Neural cell (in vitro differentiated cells): ENCODE measurements at regions not wholly inside any gene's neighbourhood (a gene's known extent, or its start where the extent isn't known, plus 50 kb on each side); places are given as distances from the start of the nearest gene placed in this dataset.

Source experiments
- H2AFZ ChIP-seq: fragments of 200-600, 300-800 bp; sonication (generic), shearing (Covaris generic); 2 replicates; pipeline ENCODE4 v1.6.0; 2014; ENCODE audit warnings: low read depth, mild to moderate bottlenecking, antibody characterized with exemption, low read length, moderate library complexity
- H3F3A ChIP-seq: fragments of 200-600 bp; shearing (Covaris generic); 2 replicates; pipeline ENCODE4 v1.6.1; 2016; ENCODE audit warnings: mild to moderate bottlenecking, moderate library complexity, mixed read lengths, antibody characterized with exemption, low read length; ENCODE audit not compliant: insufficient read depth, poor library complexity, severe bottlenecking
- H3K27ac ChIP-seq: fragments of 200-600, 300-800 bp; sonication (generic), shearing (Covaris generic); 2 replicates; pipeline ENCODE4 v1.5.1; 2014; ENCODE audit warnings: mild to moderate bottlenecking, low read length, moderate library complexity
- H3K27me3 ChIP-seq: fragments of 300-800, 200-600 bp; sonication (generic), shearing (Covaris generic); 2 replicates; pipeline ENCODE4 v1.6.0; 2014; ENCODE audit warnings: mild to moderate bottlenecking, low read depth, low read length, moderate library complexity; ENCODE audit not compliant: insufficient read depth
- H3K36me3 ChIP-seq: fragments of 300-800, 200-600 bp; sonication (generic), shearing (Covaris generic); 2 replicates; pipeline ENCODE4 v1.5.1; 2014; ENCODE audit warnings: mild to moderate bottlenecking, antibody characterized with exemption, low read length, moderate library complexity; ENCODE audit not compliant: insufficient read depth
- H3K4me2 ChIP-seq: fragments of 300-800, 200-600 bp; sonication (generic), shearing (Covaris generic); 2 replicates; pipeline ENCODE4 v1.6.0; 2014; ENCODE audit warnings: mild to moderate bottlenecking, low read length
- H3K4me3 ChIP-seq: fragments of 300-800, 200-600 bp; sonication (generic), shearing (Covaris generic); 2 replicates; pipeline ENCODE4 v1.5.1; 2014; ENCODE audit warnings: mild to moderate bottlenecking, low read length, moderate library complexity
- H3K79me2 ChIP-seq: fragments of 200-600 bp; shearing (Covaris generic); replicated peaks from 2 replicates; pipeline ENCODE4 v1.6.0; 2014; ENCODE audit warnings: mild to moderate bottlenecking, low read length, moderate library complexity; ENCODE audit not compliant: insufficient read depth
- H3K9ac ChIP-seq: fragments of 300-800, 200-600 bp; sonication (generic), shearing (Covaris generic); 2 replicates; pipeline ENCODE4 v1.6.1; 2016; ENCODE audit warnings: mild to moderate bottlenecking, low read length, mixed read lengths
- H3K9me2 ChIP-seq: fragments of 200-600 bp; shearing (Covaris generic); 2 replicates; pipeline ENCODE4 v1.6.1; 2016; ENCODE audit warnings: mild to moderate bottlenecking, low read length, mixed read lengths; ENCODE audit not compliant: insufficient read depth
- H3K9me3 ChIP-seq: fragments of 200-600, 300-800 bp; sonication (generic), shearing (Covaris generic); 2 replicates; pipeline ENCODE4 v1.6.1; 2016; ENCODE audit warnings: mild to moderate bottlenecking, mixed run types, low read length, moderate library complexity, mixed read lengths
- H4K20me1 ChIP-seq: fragments of 200-600 bp; shearing (Covaris generic); 2 replicates; pipeline ENCODE4 v1.6.1; 2016; ENCODE audit warnings: mild to moderate bottlenecking, mixed run types; ENCODE audit not compliant: insufficient read depth
- EP300 ChIP-seq: fragments of 450-650 bp; conservative IDR thresholded peaks from 2 replicates; pipeline ENCODE4 v1.6.1; 2014; ENCODE audit warnings: antibody characterized with exemption, mild to moderate bottlenecking, moderate library complexity; ENCODE audit not compliant: poor library complexity, severe bottlenecking
- EZH2 ChIP-seq: fragments of 200-600, 300-800 bp; shearing (Covaris generic), sonication (generic); IDR thresholded peaks from 2 replicates; pipeline ENCODE4 v1.6.1; 2014; ENCODE audit warnings: antibody characterized with exemption, low read length, borderline replicate concordance, mild to moderate bottlenecking; ENCODE audit not compliant: insufficient read depth, poor library complexity, severe bottlenecking
- MXI1 ChIP-seq: fragments of 450-650 bp; conservative IDR thresholded peaks from 2 replicates; pipeline ENCODE4 v1.6.1; 2014; ENCODE audit warnings: antibody characterized with exemption, mild to moderate bottlenecking; ENCODE audit not compliant: poor library complexity, severe bottlenecking
- POLR2AphosphoS5 ChIP-seq: IDR thresholded peaks from 2 replicates; pipeline ENCODE4 v1.6.1; 2012
- RAD21 ChIP-seq: fragments of 450-650 bp; conservative IDR thresholded peaks from 2 replicates; pipeline ENCODE4 v1.6.1; 2014; ENCODE audit warnings: antibody characterized with exemption, mild to moderate bottlenecking, moderate library complexity
- SMC3 ChIP-seq: fragments of 450-650 bp; conservative IDR thresholded peaks from 2 replicates; pipeline ENCODE4 v1.6.1; 2014; ENCODE audit warnings: antibody characterized with exemption, mild to moderate bottlenecking, moderate library complexity; ENCODE audit not compliant: poor library complexity
- TAF1 ChIP-seq: IDR thresholded peaks from 2 replicates; pipeline ENCODE4 v1.6.1; 2012; ENCODE audit warnings: low read depth
- TF ChIP-seq, protein P1 (sequence below): fragments of 450-650 bp; IDR thresholded peaks from 2 replicates; pipeline ENCODE4 v1.5.1; 2014; ENCODE audit warnings: antibody characterized with exemption, mild to moderate bottlenecking, moderate library complexity; ENCODE audit not compliant: poor library complexity, severe bottlenecking
- TF ChIP-seq, protein P2 (sequence below): IDR thresholded peaks from 2 replicates; pipeline ENCODE4 v1.6.1; 2012; ENCODE audit warnings: borderline replicate concordance

DNA sequence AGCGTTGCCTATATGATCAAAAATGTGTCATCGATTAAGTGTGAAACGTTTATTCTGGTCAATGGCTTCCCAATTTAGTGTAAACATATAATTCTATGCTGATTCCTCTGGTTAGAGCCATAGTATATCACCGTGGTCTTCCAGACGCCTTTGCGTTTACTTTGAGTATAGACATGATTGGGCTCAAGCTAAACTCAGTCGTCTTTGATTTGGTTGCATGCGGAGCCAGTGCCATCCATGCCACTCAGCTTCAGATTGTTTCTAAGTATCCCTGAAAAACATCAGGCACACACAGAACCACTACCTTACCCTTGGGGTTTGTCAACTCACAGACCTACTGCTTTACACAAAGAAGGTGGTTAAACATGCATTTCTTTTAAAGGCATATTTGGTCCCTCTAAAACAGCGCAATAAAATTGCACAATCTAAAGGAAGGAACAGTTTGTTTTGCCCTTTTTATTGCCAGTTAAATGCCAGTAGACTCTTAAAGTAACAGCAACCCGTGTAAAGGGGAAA is 273.6 kb upstream of the KLF6 start:
- Histone ChIP-seq H3K9me2 (no peaks in the 10 kb centered on the region), H3K9me3 (no peaks in the 10 kb centered on the region), H3K4me2 (no peak overlapping the region), H3K9ac (no peak overlapping the region), H3K79me2 (no peaks in the 10 kb centered on the region), H4K20me1 (no peaks in the 10 kb centered on the region), H3K27me3 (no peaks in the 10 kb centered on the region), H3K27ac (no peak overlapping the region), H3K36me3 (no peaks in the 10 kb centered on the region), H3K4me3 (no peak overlapping the region), H3F3A (no peaks in the 10 kb centered on the region), H2AFZ (no peak overlapping the region)
- TF ChIP-seq MXI1 (no peak), EP300 (no peak), RAD21 (no peak), TAF1 (no peak), SMC3 (no peak), POLR2AphosphoS5 (no peak), EZH2 (no peak)
- TF ChIP-seq, protein P1, sequence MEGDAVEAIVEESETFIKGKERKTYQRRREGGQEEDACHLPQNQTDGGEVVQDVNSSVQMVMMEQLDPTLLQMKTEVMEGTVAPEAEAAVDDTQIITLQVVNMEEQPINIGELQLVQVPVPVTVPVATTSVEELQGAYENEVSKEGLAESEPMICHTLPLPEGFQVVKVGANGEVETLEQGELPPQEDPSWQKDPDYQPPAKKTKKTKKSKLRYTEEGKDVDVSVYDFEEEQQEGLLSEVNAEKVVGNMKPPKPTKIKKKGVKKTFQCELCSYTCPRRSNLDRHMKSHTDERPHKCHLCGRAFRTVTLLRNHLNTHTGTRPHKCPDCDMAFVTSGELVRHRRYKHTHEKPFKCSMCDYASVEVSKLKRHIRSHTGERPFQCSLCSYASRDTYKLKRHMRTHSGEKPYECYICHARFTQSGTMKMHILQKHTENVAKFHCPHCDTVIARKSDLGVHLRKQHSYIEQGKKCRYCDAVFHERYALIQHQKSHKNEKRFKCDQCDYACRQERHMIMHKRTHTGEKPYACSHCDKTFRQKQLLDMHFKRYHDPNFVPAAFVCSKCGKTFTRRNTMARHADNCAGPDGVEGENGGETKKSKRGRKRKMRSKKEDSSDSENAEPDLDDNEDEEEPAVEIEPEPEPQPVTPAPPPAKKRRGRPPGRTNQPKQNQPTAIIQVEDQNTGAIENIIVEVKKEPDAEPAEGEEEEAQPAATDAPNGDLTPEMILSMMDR, result no peak
- TF ChIP-seq, protein P2, sequence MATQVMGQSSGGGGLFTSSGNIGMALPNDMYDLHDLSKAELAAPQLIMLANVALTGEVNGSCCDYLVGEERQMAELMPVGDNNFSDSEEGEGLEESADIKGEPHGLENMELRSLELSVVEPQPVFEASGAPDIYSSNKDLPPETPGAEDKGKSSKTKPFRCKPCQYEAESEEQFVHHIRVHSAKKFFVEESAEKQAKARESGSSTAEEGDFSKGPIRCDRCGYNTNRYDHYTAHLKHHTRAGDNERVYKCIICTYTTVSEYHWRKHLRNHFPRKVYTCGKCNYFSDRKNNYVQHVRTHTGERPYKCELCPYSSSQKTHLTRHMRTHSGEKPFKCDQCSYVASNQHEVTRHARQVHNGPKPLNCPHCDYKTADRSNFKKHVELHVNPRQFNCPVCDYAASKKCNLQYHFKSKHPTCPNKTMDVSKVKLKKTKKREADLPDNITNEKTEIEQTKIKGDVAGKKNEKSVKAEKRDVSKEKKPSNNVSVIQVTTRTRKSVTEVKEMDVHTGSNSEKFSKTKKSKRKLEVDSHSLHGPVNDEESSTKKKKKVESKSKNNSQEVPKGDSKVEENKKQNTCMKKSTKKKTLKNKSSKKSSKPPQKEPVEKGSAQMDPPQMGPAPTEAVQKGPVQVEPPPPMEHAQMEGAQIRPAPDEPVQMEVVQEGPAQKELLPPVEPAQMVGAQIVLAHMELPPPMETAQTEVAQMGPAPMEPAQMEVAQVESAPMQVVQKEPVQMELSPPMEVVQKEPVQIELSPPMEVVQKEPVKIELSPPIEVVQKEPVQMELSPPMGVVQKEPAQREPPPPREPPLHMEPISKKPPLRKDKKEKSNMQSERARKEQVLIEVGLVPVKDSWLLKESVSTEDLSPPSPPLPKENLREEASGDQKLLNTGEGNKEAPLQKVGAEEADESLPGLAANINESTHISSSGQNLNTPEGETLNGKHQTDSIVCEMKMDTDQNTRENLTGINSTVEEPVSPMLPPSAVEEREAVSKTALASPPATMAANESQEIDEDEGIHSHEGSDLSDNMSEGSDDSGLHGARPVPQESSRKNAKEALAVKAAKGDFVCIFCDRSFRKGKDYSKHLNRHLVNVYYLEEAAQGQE, result no peak

DNA sequence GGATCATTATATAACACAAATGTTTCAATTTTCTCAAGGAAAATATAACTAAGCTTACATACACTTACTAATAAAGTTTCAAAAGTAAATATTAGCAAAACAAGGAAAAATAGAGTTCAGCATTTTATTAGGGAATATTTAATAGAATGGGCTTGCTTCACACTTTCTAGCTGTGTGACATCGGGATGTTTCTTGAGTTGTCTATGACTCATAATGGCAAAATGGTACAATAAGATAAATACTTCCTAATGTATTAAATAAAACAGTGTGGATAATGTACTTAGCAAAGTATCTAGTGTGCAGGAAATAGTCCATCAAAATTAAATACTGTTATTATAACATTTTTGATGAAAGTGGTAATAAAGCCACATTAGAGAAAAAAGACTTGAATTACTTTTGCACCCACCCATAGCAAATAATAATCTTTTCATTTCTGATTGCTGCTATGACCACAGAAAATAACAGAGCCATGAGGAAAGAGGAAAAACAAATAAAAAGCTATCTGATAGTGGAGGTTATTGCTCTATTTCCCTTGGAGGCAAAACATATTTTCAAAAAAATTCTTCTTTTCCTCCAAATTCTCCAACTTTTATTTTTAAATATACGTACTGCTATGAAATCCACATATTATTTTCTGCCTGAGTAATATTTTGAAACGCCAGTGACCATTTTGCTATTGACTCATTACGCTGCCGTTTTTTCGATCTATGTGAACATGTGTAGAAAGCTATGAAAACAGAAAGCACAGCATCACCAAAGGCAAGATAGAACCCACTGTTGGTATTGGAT is 272.9 kb upstream of the KLF6 start:
- Histone ChIP-seq H3K36me3 (no peaks in the 10 kb centered on the region), H3K27me3 (no peaks in the 10 kb centered on the region), H2AFZ (no peak overlapping the region), H3K9ac (no peak overlapping the region), H3K79me2 (no peaks in the 10 kb centered on the region), H3F3A (no peaks in the 10 kb centered on the region), H3K9me2 (no peaks in the 10 kb centered on the region), H3K27ac (no peak overlapping the region), H4K20me1 (no peaks in the 10 kb centered on the region), H3K4me2 (no peak overlapping the region), H3K4me3 (no peak overlapping the region), H3K9me3 (no peaks in the 10 kb centered on the region)
- TF ChIP-seq SMC3, result no peak
- TF ChIP-seq, protein P1, result no peak
- TF ChIP-seq EP300, result no peak
- no peak for TF ChIP-seq MXI1
- TF ChIP-seq, protein P2, result no peak
- no peak for TF ChIP-seq TAF1
